ENCODE measurements at regions not wholly inside any gene's neighbourhood (a gene's known extent, or its start where the extent isn't known, plus 50 kb on each side); places are given as distances from the start of the nearest gene placed in this dataset.

GRCh38 chr7:85737426-85737825 is 550.6 kb upstream of the SEMA3D start:
- Mint-ChIP-seq H3K4me3 (no peak overlapping the region), H3K27me3 (no peaks in the 10 kb centered on the region), H3K4me1 (ENCODE audit: low read depth) (no peaks in the 10 kb centered on the region), H3K9me3 (peaks cover 54% of the 10 kb centered on the region), H3K27ac (no peak overlapping the region), H3K36me3 (ENCODE audit: low read depth) (no peaks in the 10 kb centered on the region)
- intact Hi-C loops (cut with micrococcal nuclease): no loop called here

GRCh38 chr7:85736085-85736484 is 549.2 kb upstream of the SEMA3D start:
- no peak overlapping the region for H3K27ac Mint-ChIP-seq
- intact Hi-C loops (cut with micrococcal nuclease): no loop called here
- H3K36me3 Mint-ChIP-seq (ENCODE audit: low read depth): no peaks in the 10 kb centered on the region
- H3K4me3 Mint-ChIP-seq: no peak overlapping the region
- no peaks in the 10 kb centered on the region for H3K4me1 Mint-ChIP-seq (ENCODE audit: low read depth)
- H3K27me3 Mint-ChIP-seq: no peaks in the 10 kb centered on the region
- peaks cover 65% of the 10 kb centered on the region for H3K9me3 Mint-ChIP-seq

GRCh38 chr7:85734823-85735222 is 548.0 kb upstream of the SEMA3D start:
- intact Hi-C loops (cut with micrococcal nuclease): no loop called here
- Mint-ChIP-seq H3K9me3 (peaks cover 61% of the 10 kb centered on the region), H3K27me3 (no peaks in the 10 kb centered on the region), H3K27ac (no peak overlapping the region), H3K4me1 (ENCODE audit: low read depth) (no peaks in the 10 kb centered on the region), H3K36me3 (ENCODE audit: low read depth) (no peaks in the 10 kb centered on the region), H3K4me3 (no peak overlapping the region)

DNA sequence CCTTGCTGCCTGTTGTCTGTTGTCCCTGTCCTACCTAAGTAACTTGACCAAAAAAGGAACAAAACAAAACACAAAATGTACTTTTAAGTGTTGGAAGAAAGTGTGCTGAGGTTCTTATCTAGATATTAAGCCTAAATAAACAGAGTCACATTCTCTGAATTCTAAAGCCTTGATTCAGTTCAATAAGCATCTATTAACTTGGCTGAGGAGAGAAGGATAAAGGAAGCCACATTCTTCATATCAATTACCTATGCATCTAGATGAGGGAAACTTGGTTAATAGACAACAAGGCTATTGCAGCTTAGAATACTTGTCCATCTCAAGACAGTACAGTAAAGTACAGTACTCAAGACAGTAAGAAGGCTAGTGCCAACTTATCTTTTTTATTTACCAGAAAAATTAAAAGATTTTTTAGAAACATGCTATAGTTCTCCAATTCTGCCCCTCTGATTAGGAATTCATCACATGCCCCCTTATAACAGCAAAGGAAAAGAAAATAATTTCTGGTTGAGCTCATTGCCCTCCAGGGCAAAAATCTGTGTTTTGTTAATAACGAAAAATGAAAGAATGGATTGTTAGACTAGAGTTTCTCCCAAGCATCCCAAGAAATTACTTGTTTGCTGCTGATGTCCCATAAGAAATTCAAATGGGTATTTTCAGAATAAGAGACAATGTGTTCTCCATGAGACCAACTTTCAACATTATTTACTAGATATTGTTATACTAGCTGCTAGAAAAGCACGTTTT is 546.5 kb upstream of the SEMA3D start:
- Mint-ChIP-seq H3K36me3 (ENCODE audit: low read depth) (no peaks in the 10 kb centered on the region), H3K27me3 (no peaks in the 10 kb centered on the region), H3K4me3 (no peak overlapping the region), H3K27ac (no peak overlapping the region), H3K4me1 (ENCODE audit: low read depth) (peaks cover 5% of the 10 kb centered on the region), H3K9me3 (peaks cover 47% of the 10 kb centered on the region)
- intact Hi-C loops (cut with micrococcal nuclease): no loop called here

- peaks cover 16% of the 10 kb centered on the region for H3K9me3 Mint-ChIP-seq
- peaks cover 5% of the 10 kb centered on the region for H3K4me1 Mint-ChIP-seq (ENCODE audit: low read depth)
- no peak overlapping the region for H3K27ac Mint-ChIP-seq
- no peaks in the 10 kb centered on the region for H3K36me3 Mint-ChIP-seq (ENCODE audit: low read depth)
- intact Hi-C loops (cut with micrococcal nuclease): no loop called here
- no peak overlapping the region for H3K4me3 Mint-ChIP-seq
- no peaks in the 10 kb centered on the region for H3K27me3 Mint-ChIP-seq
Measured at GRCh38 chr7:85730012-85730411, 543.2 kb upstream of the SEMA3D start.

GRCh38 chr7:85725026-85725425 is 538.2 kb upstream of the SEMA3D start:
- Mint-ChIP-seq H3K4me3 (no peak overlapping the region), H3K4me1 (ENCODE audit: low read depth) (peaks cover 11% of the 10 kb centered on the region), H3K36me3 (ENCODE audit: low read depth) (no peaks in the 10 kb centered on the region), H3K27ac (no peak overlapping the region), H3K27me3 (no peaks in the 10 kb centered on the region), H3K9me3 (no peaks in the 10 kb centered on the region)
- intact Hi-C loops (cut with micrococcal nuclease): no loop called here

DNA sequence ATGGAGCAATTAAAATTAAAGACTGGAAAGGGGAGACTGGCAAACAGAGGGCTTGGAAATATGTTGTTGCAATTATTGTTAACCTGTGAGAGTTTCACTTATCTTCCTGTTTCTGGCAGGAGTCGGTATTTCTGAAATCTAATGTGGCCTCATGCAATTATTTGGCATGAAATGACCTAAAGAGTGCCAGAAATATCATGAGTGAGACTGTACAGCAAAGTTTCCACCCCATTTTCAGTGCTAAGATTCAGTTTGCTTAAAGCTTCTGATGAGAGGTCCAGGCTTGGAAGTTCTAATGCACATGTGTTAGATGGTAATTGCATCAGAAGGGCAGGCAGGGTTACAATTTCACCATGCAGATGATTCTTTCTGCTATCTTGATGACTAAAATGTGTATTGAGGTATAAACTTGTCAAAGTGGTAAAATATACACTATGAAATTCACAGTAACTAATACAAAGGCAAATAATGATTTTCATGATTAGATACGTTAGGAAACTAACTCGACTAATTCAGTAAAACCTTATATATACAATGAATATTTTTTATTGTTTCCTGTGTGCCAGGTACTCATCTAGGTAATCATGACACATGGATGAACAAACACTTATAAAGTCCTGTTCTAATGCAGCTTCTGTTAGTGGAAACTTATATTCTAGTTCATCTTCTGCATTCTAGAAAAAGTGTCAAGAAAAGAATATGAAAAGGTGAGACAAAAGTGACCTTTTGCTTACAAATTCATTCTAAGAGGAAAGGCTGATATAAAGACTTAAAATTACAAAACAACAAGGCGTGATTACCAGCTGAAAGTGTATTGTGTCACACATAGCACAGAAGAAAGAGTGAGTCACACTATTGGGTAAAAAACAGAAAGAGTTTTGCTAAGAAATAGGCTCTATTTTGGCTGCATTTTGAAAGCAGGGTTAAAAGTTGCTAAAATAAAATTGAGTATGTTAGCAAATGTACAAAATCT is 533.4 kb upstream of the SEMA3D start:
- no peaks in the 10 kb centered on the region for H3K36me3 Mint-ChIP-seq (ENCODE audit: low read depth)
- no peak overlapping the region for H3K27ac Mint-ChIP-seq

DNA sequence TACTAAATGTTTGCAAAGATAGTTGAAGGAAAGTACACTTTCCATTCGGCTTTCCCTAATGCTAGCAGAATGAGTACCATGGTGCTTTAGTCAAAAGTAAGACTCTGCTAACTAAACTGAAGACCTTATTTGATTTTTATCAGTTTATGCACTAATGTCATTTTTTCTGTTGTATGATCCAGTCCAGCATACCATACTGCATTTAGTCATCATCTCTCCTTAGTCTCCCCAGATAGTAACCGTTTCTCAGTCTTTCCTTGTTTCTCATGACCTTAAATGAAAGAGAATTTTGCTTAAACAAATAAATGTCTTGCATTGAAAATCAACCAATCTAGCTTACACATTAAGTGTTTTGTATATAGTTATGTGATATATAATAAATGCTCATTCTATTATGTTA is 529.5 kb upstream of the SEMA3D start:
- intact Hi-C loops (cut with micrococcal nuclease): loop anchor here (10.0 kb wide), 1 partner anchor 152 kb away; no protein-coding TSS in a partner anchor
- no peak overlapping the region for H3K4me3 Mint-ChIP-seq
- peaks cover 15% of the 10 kb centered on the region for H3K4me1 Mint-ChIP-seq (ENCODE audit: low read depth)

More for the DNA sequence above, 533.4 kb upstream of the SEMA3D start:
- Mint-ChIP-seq H3K27me3 (no peaks in the 10 kb centered on the region), H3K4me1 (ENCODE audit: low read depth) (peaks cover 6% of the 10 kb centered on the region), H3K9me3 (no peaks in the 10 kb centered on the region), H3K4me3 (no peak overlapping the region)
- intact Hi-C loops (cut with micrococcal nuclease): loop anchor here (10.0 kb wide), 1 partner anchor 155 kb away; no protein-coding TSS in a partner anchor

DNA sequence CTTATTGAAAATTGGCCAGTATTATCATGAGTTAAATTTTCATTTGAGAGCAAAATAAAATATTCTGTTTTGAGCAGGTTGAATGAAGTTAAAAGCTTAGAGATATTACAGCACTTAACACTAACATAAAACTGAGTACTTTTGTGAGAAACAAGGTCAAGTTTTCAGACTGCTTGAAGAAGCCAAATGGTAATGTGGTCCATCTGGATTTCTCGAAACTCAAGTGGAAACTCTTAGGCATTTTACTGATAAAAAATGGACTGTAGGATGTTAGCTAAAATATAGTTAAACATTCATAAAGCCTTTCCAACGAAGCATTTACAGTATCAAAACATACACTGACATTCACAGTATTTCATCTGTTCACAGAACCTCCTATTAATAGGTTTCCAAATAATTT is 528.1 kb upstream of the SEMA3D start:
- Mint-ChIP-seq H3K36me3 (ENCODE audit: low read depth) (no peaks in the 10 kb centered on the region), H3K27ac (no peak overlapping the region), H3K4me3 (no peak overlapping the region), H3K9me3 (no peaks in the 10 kb centered on the region), H3K4me1 (ENCODE audit: low read depth) (peaks cover 8% of the 10 kb centered on the region), H3K27me3 (no peaks in the 10 kb centered on the region)
- intact Hi-C loops (cut with micrococcal nuclease): loop anchor here (10.0 kb wide), 1 partner anchor 150 kb away; no protein-coding TSS in a partner anchor

More for the DNA sequence above, 529.5 kb upstream of the SEMA3D start:
- no peaks in the 10 kb centered on the region for H3K9me3 Mint-ChIP-seq
- H3K36me3 Mint-ChIP-seq (ENCODE audit: low read depth): no peaks in the 10 kb centered on the region
- no peaks in the 10 kb centered on the region for H3K27me3 Mint-ChIP-seq
- no peak overlapping the region for H3K27ac Mint-ChIP-seq

- no peaks in the 10 kb centered on the region for H3K9me3 Mint-ChIP-seq
- no peaks in the 10 kb centered on the region for H3K27me3 Mint-ChIP-seq
- no peak overlapping the region for H3K4me3 Mint-ChIP-seq
- H3K4me1 Mint-ChIP-seq (ENCODE audit: low read depth): peaks cover 8% of the 10 kb centered on the region
- H3K27ac Mint-ChIP-seq: no peak overlapping the region
- H3K36me3 Mint-ChIP-seq (ENCODE audit: low read depth): no peaks in the 10 kb centered on the region
- intact Hi-C loops (cut with micrococcal nuclease): loop anchor here (10.0 kb wide), 1 partner anchor 149 kb away; no protein-coding TSS in a partner anchor
Measured at GRCh38 chr7:85714043-85714578, 527.3 kb upstream of the SEMA3D start.

GRCh38 chr7:85713171-85713570 is 526.3 kb upstream of the SEMA3D start:
- intact Hi-C loops (cut with micrococcal nuclease): loop anchor here (10.0 kb wide), 1 partner anchor 148 kb away; no protein-coding TSS in a partner anchor
- Mint-ChIP-seq H3K27ac (no peak overlapping the region), H3K9me3 (no peaks in the 10 kb centered on the region)

DNA sequence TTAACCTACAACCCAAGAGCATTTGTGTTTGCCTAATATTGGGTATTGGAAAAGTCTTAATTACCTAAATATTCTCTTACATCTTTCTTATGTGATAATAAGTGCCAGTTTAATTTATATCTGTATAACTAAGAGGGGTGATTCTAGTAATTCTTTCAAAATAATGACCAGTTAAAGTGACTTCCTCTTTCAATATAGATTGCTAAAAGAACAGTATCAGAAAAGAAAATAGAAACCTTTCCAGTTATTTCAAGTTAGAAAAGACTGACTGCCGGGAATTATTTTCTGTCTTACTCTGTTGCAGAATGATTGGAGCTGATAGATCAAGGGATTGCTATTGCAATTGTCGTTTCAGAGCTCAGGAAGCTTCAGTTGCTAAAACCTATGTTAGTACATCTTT is 525.0 kb upstream of the SEMA3D start:
- intact Hi-C loops (cut with micrococcal nuclease): loop anchor here (10.0 kb wide), 1 partner anchor 147 kb away; no protein-coding TSS in a partner anchor
- no peak overlapping the region for H3K27ac Mint-ChIP-seq
- H3K4me3 Mint-ChIP-seq: peak overlapping the region; percentile 37
- H3K4me1 Mint-ChIP-seq (ENCODE audit: low read depth): peaks cover 8% of the 10 kb centered on the region
- H3K9me3 Mint-ChIP-seq: no peaks in the 10 kb centered on the region
- no peaks in the 10 kb centered on the region for H3K27me3 Mint-ChIP-seq
- H3K36me3 Mint-ChIP-seq (ENCODE audit: low read depth): no peaks in the 10 kb centered on the region

More at GRCh38 chr7:85713171-85713570, 526.3 kb upstream of the SEMA3D start:
- Mint-ChIP-seq H3K4me1 (ENCODE audit: low read depth) (peaks cover 8% of the 10 kb centered on the region), H3K27me3 (no peaks in the 10 kb centered on the region), H3K36me3 (ENCODE audit: low read depth) (no peaks in the 10 kb centered on the region), H3K4me3 (no peak overlapping the region)

- Mint-ChIP-seq H3K9me3 (no peaks in the 10 kb centered on the region), H3K27me3 (no peaks in the 10 kb centered on the region), H3K36me3 (ENCODE audit: low read depth) (no peaks in the 10 kb centered on the region), H3K4me1 (ENCODE audit: low read depth) (peaks cover 8% of the 10 kb centered on the region), H3K27ac (no peak overlapping the region), H3K4me3 (no peak overlapping the region)
- intact Hi-C loops (cut with micrococcal nuclease): loop anchor here (10.0 kb wide), 1 partner anchor 146 kb away; no protein-coding TSS in a partner anchor
Measured at GRCh38 chr7:85710960-85711359, 524.1 kb upstream of the SEMA3D start.

All from dendritic cell treated with granulocyte-macrophage colony-stimulating factor and Interleukin-4, amounts not matched to agents 40 ng/mL and 50 ng/mL, for 4 days (primary cell).